HG03432 (cell line): ENCODE measurements at regions not wholly inside any gene's neighbourhood (a gene's known extent, or its start where the extent isn't known, plus 50 kb on each side); places are given as distances from the start of the nearest gene placed in this dataset.
"Not testable (repeated sequence)": the region's sequence is repeated elsewhere in the genome, so short reads cannot be mapped to it uniquely, and the experiment has no call there.

Experiments used
- ATAC-seq: cut with Tn5 transposase; IDR thresholded peaks from one replicate; pipeline ENCODE4 v1.9.1; 2021; ENCODE audit warnings: mild to moderate bottlenecking, moderate library complexity; ENCODE audit not compliant: unreplicated experiment

DNA sequence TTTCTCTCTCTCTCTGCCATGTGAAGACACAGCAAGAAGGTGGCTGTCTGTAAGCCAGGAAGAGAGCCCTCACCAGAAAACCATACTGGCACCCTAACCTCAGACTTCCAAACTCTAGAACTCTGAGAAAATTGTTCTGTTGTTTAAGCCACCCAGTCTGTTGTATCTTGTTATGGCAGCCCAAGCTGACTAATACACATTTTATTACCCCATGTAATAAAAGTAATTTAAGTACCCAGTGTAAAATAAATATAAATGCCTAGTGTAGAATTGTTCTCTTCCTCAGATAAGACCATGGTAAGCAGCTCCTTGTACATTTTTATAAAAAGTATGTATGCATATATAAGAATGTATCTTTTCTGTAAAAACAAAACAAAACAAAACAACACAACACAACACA is 119.7 kb downstream of the DTL start:
- no peak for ATAC-seq

DNA sequence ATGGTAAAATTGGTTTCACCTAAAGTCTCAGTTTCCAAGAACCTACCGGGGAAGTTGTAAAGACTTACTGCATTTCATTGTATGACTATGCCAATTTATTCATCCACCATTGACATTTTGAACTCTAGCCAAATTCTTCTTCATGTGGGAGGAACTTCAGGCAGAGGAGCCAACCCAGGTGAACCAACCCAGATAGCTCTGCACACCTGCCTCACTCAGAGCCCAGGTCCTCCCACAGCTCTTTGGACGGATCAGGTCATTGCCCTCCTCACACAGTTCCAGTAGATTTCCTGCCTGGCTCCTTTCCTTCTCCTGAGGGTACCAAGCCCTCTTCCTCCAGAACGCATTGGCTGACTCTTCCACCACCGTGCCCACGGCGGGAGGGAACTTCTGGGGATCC is 121.7 kb downstream of the DTL start:
- no peak for ATAC-seq

DNA sequence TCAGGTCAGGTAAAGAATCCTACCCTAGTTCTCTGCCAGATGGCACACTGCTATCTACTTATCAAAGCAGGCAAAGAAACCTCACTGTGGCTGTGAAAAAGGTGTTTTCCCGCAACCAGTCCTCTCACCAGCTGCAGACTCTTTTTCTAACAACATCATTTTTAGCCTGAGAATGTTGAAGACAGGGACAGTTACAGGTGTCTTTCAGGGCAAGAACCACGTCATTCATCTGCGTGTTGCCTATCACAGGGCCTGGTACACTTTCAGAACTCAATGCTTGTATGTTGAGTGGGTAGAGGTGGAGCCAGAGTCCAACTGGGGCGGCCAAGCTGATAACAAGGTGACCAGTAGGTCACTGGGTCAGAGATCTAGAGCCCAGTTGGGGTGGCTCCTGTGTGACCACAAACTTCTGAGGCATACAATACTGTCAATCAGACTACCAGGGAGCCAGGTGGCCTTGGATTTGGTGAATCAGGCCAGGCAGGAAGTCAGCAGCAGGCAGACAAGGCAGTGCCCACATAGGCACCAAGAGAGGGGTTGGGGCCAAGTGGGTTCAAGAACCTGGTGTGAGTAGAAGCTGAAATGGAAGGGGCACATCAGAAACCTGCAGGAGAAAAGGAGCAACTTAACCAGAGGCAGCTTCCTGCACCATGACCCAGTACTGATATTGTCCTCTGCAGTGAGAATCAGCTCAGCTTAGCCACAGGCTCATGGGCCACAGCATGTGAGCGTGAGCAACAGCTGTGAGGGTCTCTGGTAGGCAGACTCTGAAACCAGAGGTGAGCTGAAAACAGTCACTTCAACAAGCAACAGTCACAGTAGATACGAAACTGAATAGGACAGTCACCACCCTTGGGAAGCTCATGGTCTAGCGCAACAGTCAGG is 123.6 kb downstream of the DTL start:
- peak; percentile 63 for ATAC-seq

GRCh38 chr1:212161231-212161781 is 123.9 kb upstream of the PPP2R5A start:
- no peak for ATAC-seq

GRCh38 chr1:212162635-212163034 is 122.6 kb upstream of the PPP2R5A start:
- ATAC-seq: peak; percentile 59

DNA sequence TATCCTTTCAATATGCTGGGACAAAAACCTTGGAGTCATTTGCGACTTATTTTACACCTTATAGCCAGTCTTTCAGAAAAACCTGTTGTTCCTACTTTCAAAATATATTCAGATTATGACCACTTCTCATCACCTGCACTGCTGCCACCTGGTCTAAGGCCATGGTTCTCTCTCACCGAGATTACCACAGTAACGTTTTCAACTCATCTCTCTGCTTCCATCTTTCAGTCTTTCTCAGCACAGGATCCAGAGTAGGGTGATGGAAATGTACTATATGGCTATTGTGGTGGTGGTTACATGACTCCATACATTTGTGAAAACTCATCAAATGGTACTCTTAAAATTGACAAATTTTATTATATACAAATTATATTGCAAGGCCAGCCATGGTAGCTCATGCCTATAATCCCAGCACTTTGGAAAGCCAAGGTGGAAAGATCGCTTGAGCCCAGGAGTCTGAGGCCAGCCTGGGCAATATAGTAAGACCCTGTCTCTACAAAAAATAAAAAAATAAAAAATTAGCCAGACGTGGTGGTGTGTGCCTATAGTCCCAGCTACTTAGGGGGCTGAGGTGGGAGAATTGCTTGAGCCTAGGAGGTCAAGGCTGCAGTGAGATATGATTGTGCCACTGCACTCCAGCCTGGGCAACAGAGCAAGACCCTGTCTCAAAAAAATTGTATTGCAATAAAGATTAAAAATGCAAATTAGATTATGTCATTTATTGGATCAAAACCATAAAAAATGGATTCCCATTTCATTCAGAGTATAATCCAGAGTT is 120.9 kb upstream of the PPP2R5A start:
- ATAC-seq: no peak

DNA sequence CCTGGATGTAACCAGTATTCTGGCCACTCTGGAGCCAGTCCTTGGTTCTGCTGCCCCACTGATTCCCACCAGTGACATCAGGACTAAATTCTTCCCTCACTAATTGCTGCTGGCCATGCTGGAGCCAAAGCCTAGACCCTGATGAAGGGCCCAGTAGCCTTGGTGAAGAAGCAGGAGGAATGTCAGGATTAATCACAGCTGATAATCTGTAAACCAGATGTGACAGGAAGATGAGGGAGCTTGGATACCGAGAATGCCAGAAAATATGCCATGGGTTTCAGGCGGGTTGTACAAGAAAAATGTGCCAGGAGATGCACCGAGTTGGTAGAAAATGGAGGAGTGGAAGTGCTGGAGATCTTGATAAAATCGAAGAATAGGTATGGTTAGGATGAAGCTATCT is 119.0 kb upstream of the PPP2R5A start:
- no peak for ATAC-seq

DNA sequence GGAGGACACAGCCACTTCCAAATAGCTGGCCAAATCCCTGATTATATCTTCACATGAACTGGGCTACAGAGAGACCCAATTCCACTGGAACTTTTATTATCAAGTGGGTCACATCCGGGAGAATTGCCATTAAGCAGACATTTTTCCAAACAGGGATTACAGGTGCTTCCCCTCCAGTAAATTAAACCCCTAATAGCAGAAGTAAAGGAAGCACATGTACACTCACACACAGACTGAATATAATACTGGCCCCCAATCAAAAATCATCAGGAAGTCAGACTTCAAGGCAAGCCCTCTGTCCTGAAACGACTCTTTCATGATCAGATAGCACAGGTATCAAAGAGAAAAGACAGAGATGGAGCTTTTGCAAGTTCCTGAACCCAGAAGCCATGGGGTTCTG is 118.6 kb upstream of the PPP2R5A start:
- ATAC-seq: no peak

- no peak for ATAC-seq
Measured at GRCh38 chr1:212167098-212167497, 118.1 kb upstream of the PPP2R5A start.

DNA sequence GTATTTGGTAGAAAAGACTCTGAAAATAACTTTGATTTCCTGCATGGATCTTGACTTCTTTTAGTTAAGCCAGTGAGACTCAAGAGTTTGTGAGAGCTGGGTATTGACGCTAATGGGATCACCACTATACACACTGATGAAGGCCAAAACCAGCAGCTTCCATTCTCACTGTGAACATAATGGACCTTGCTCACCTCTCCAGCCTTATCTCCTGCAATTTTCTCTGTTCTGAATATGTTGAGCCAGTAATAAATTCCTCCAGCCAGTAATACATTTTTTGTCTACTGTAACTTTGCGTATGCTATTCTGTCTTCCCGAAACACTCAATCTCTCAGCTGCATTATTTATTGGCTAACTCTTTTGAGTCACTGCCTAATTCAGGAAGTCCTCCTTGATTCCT is 111.6 kb upstream of the PPP2R5A start:
- no peak for ATAC-seq

- not testable (repeated sequence) for ATAC-seq
Measured at GRCh38 chr1:212174295-212174694, 110.9 kb upstream of the PPP2R5A start.

DNA sequence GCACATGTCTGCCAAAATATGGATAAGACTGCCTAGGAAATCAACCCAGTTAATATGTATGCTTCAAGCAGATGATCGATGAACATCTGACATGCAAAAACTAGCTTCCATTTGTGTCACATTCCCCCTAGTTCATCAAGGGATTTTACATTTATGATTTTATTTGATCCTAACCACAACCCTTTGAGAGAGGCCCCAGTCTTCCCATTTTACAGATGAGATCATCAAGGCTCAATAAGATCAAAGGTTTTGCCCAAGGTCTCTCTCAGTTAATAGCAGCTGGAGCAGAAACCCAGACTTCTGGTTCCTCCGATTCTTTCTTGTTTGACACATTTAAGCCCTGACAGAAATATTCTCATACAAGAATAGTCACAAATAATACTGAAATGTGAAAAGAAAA is 107.7 kb upstream of the PPP2R5A start:
- no peak for ATAC-seq

DNA sequence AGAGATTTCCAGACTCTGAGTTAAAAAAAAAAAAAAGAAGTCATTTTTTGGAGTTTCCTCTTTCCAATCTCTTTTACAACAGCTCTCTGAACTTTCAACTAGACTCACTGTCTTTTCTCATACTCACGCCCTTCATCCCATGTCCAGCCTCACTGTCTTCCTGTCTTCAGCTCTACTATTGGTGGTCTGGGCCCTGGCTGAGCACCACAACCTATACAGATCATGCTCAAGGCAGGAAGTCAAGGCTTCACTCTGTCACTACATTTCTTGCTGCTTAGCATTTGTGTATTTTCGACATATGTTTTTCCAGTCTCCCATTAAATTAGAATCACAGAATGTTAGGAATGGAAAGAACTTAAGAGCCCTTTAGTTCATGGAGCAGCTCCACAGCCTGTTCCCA is 106.4 kb upstream of the PPP2R5A start:
- no peak for ATAC-seq

GRCh38 chr1:212179394-212180076 is 105.7 kb upstream of the PPP2R5A start:
- ATAC-seq: no peak

DNA sequence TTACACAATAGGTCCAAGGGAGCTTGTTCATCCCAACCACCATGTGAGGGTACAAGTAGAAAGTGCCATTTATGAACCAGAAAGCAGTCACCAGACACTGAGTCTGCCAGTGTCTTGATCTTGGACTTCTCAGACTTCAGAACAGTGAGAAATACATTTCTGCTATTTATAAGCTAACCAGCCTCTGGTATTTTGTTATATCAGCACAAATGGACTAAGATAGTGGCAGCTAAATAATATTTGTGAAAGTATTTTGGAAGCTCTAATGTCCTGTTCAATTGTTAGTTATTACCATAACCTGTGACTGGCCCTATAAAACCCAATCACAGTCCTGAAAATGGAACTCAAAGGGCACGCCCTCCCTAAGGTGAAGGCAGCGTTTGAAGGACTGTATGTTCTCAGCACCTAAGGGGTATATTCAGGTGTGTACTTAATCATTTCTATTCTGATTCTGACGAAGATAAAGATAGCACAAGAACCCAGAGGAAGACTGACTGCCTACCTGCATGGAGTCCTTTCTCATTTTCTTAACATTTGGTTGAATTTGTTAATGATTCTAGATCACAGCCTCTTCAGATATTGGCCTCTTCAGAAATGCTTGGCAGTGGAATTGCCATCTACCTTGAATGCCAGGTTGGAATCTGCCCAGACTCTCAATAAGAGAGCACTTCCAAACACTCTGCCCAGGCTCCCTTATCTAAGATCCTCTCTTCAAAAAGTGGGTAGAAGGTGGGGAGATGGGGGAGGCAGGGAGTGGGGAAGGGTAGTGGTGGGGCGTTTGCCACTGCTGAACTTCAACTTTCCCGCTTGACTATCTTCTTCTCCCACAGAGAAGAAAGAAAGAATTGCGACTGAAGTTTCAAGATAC is 104.0 kb upstream of the PPP2R5A start:
- no peak for ATAC-seq

- ATAC-seq: no peak
Measured at GRCh38 chr1:212182171-212182570, 103.0 kb upstream of the PPP2R5A start.

GRCh38 chr1:212182579-212182978 is 102.6 kb upstream of the PPP2R5A start:
- no peak for ATAC-seq

DNA sequence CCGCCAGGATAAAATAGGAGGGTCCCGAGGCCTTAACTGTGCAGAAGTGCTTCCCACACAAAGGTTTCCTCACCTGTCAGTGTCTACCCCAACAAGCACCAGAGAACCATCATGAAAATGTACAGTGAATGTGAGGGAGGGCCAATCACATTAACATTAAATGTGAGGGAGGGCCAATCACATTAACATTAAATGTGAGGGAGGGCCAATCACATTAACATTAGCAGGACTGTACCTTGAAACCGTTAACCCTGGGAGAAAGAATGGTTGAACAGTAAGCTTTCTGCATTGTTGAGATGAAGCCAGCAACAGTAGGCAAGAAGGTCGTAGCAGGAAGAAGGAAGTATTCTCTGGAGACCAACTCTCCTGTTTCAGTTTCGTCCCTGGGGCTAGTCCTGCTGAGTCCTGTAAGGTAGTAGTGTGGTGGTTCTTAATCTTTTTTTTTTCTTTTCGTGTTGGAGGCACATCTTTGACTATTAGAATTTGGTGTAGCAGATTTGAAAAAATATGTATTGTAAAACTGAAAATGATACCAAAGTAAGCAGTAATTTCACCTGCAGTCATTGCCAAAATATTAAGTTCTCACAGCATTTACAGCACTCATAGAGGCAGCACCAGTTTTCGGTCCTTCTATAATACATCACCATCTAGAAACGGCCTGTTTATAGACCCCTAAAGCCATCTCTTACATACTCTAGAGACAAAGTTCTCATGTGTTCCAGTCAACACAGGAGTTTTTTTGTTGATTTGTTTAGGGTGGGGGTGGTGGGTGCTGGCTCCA is 98.6 kb upstream of the PPP2R5A start:
- peak; percentile 99 for ATAC-seq

GRCh38 chr1:212188599-212189351 is 96.4 kb upstream of the PPP2R5A start:
- no peak for ATAC-seq
